H1 (cell line): ENCODE measurements at regions not wholly inside any gene's neighbourhood (a gene's known extent, or its start where the extent isn't known, plus 50 kb on each side); places are given as distances from the start of the nearest gene placed in this dataset.

ENCODE experiments used
- CTCF ChIA-PET: fragments of 300-600 bp; sonication (Branson Sonifier 250); formaldehyde crosslinking; loops from one replicate; lab custom pipeline; 2021; ENCODE audit not compliant: partially characterized antibody; lab: Charles Lee
- POLR2A ChIA-PET: fragments of 300-600 bp; sonication (Branson Sonifier 250); formaldehyde crosslinking; loops from one replicate; lab custom pipeline; 2021; ENCODE audit warnings: inconsistent platforms; ENCODE audit not compliant: partially characterized antibody; lab: Charles Lee
- DNase-seq, 2 experiments: peaks; one replicate each; pipeline versions ENCODE4 v3.0.0 to v3.0.0-alpha.2; 2010 to 2022; ENCODE audit warnings: low spot score in 2 of 2, low read depth in 1 of 2, mixed read lengths in 1 of 2
- FAIRE-seq: peaks from 2 replicates; lab custom pipeline; 2011; peaks lifted over from hg19 to GRCh38; lab: Jason Lieb, UNC
- H2AFZ ChIP-seq: 2 replicates; pipeline ENCODE4 v1.8.1; 2012; ENCODE audit warnings: low read length, inconsistent platforms
- H2AK5ac ChIP-seq: 2 replicates; pipeline ENCODE4 v1.6.1; 2013; ENCODE audit warnings: low read depth, low read length
- H2BK120ac ChIP-seq: replicated peaks from 2 replicates; pipeline ENCODE3; 2013; ENCODE audit warnings: low read depth, low read length, inconsistent platforms
- H2BK12ac ChIP-seq: 2 replicates; pipeline ENCODE4 v1.6.1; 2013; ENCODE audit warnings: low read depth, low read length
- H2BK15ac ChIP-seq: 2 replicates; pipeline ENCODE4 v1.6.1; 2013; ENCODE audit warnings: low read length
- H2BK20ac ChIP-seq: 2 replicates; pipeline ENCODE4 v1.6.1; 2013; ENCODE audit warnings: low read length
- H2BK5ac ChIP-seq: 2 replicates; pipeline ENCODE4 v1.6.1; 2013; ENCODE audit warnings: low read depth, low read length
- H3K14ac ChIP-seq: 2 replicates; pipeline ENCODE4 v1.6.1; 2013; ENCODE audit warnings: inconsistent platforms; ENCODE audit not compliant: insufficient read length
- H3K18ac ChIP-seq: 2 replicates; pipeline ENCODE4 v1.6.1; 2013; ENCODE audit warnings: low read length; ENCODE audit errors: extremely low read depth
- H3K23ac ChIP-seq: 2 replicates; pipeline ENCODE4 v1.6.1; 2013; ENCODE audit warnings: inconsistent platforms; ENCODE audit not compliant: insufficient read length
- H3K23me2 ChIP-seq: 2 replicates; pipeline ENCODE4 v1.6.1; 2013; ENCODE audit warnings: low read depth, low read length
- H3K27ac ChIP-seq: 2 replicates; pipeline ENCODE4 v1.6.1; 2011; ENCODE audit warnings: low read depth, low read length, inconsistent platforms
- H3K27me3 ChIP-seq, 4 experiments: replicated peaks in 1 of 4; 1 replicate in 1 of 4; 2 replicates in 3 of 4; pipeline versions ENCODE4 v1.6.1 to v1.8.1; 2011 to 2013; ENCODE audit warnings: low read length in 3 of 4, mild to moderate bottlenecking in 3 of 4, inconsistent platforms in 2 of 4, mixed read lengths in 2 of 4, moderate library complexity in 1 of 4; ENCODE audit not compliant: control insufficient read depth in 3 of 4, insufficient read depth in 3 of 4; ENCODE audit errors: extremely low read depth in 1 of 4
- H3K36me3 ChIP-seq, 4 experiments: 2 replicates each; pipeline versions ENCODE4 v1.6.1 to v1.8.1; 2011 to 2013; ENCODE audit warnings: mild to moderate bottlenecking in 4 of 4, low read length in 3 of 4, moderate library complexity in 2 of 4, control low read depth in 1 of 4, inconsistent platforms in 1 of 4; ENCODE audit not compliant: insufficient read depth in 4 of 4, control insufficient read depth in 2 of 4
- H3K4ac ChIP-seq: replicated peaks from 2 replicates; pipeline ENCODE3; 2013; ENCODE audit warnings: low read length, low read depth, mixed read lengths, inconsistent platforms; ENCODE audit not compliant: insufficient read length
- H3K4me1 ChIP-seq, 4 experiments: replicated peaks in 1 of 4; 1 replicate in 1 of 4; 2 replicates in 3 of 4; pipeline versions ENCODE4 v1.6.1 to v1.8.1; 2011 to 2013; ENCODE audit warnings: low read length in 3 of 4, inconsistent platforms in 2 of 4, mixed read lengths in 1 of 4; ENCODE audit not compliant: insufficient read depth in 4 of 4, control insufficient read depth in 3 of 4
- H3K4me2 ChIP-seq, 2 experiments: 2 replicates each; pipeline versions ENCODE4 v1.6.1 to v1.8.1; 2011 to 2013; ENCODE audit warnings: low read depth in 2 of 2, low read length in 2 of 2, control low read depth in 1 of 2, inconsistent platforms in 1 of 2, mild to moderate bottlenecking in 1 of 2; ENCODE audit not compliant: insufficient read depth in 1 of 2
- H3K4me3 ChIP-seq, 4 experiments: fragments of 200-600, 300-600 bp in 1 of 4; sonication (generic), shearing (Covaris generic), sonication (Bioruptor Twin) in 1 of 4; 2 replicates each; pipeline versions ENCODE4 v1.5.1 to v1.8.1; 2011 to 2016; ENCODE audit warnings: low read length in 4 of 4, low read depth in 3 of 4, control low read depth in 2 of 4, inconsistent platforms in 2 of 4, mild to moderate bottlenecking in 2 of 4, mixed read lengths in 1 of 4, moderate library complexity in 1 of 4; ENCODE audit not compliant: insufficient read depth in 2 of 4; ENCODE audit errors: extremely low read depth in 1 of 4
- H3K56ac ChIP-seq: replicated peaks from 2 replicates; pipeline ENCODE3; 2013; ENCODE audit warnings: low read depth, mild to moderate bottlenecking, mixed read lengths, low read length, inconsistent platforms; ENCODE audit not compliant: insufficient read length
- H3K79me1 ChIP-seq: 2 replicates; pipeline ENCODE4 v1.6.1; 2013; ENCODE audit warnings: low read depth, low read length, control low read depth
- H3K79me2 ChIP-seq, 2 experiments: 2 replicates each; pipeline versions ENCODE4 v1.6.1 to v1.8.1; 2012 to 2013; ENCODE audit warnings: low read length in 2 of 2, mild to moderate bottlenecking in 2 of 2, inconsistent platforms in 1 of 2; ENCODE audit not compliant: insufficient read depth in 2 of 2, control insufficient read depth in 1 of 2
- H3K9ac ChIP-seq, 4 experiments: replicated peaks in 1 of 4; 1 replicate in 1 of 4; 2 replicates in 3 of 4; pipeline versions ENCODE4 v1.6.1 to v1.8.1; 2011 to 2013; ENCODE audit warnings: low read depth in 3 of 4, low read length in 3 of 4, control low read depth in 2 of 4, mild to moderate bottlenecking in 2 of 4, moderate library complexity in 2 of 4, inconsistent platforms in 1 of 4; ENCODE audit errors: extremely low read depth in 1 of 4
- H3K9me3 ChIP-seq, 2 experiments: 2 replicates each; pipeline versions ENCODE4 v1.6.1 to v1.8.1; 2012 to 2013; ENCODE audit warnings: mild to moderate bottlenecking in 2 of 2, moderate library complexity in 2 of 2, control low read depth in 1 of 2, inconsistent platforms in 1 of 2, low read depth in 1 of 2, low read length in 1 of 2, mixed read lengths in 1 of 2; ENCODE audit not compliant: insufficient read depth in 2 of 2
- H4K20me1 ChIP-seq, 2 experiments: replicated peaks in 1 of 2; 2 replicates each; pipeline versions ENCODE3 to v1.8.1; 2011 to 2013; ENCODE audit warnings: inconsistent platforms in 2 of 2, low read length in 2 of 2, mild to moderate bottlenecking in 1 of 2; ENCODE audit not compliant: insufficient read depth in 2 of 2, control insufficient read depth in 1 of 2
- H4K5ac ChIP-seq: 2 replicates; pipeline ENCODE4 v1.6.1; 2013; ENCODE audit warnings: low read length, low read depth, mixed read lengths, inconsistent platforms; ENCODE audit not compliant: insufficient read length
- H4K8ac ChIP-seq: 2 replicates; pipeline ENCODE4 v1.8.0; 2013; ENCODE audit warnings: mild to moderate bottlenecking, moderate library complexity, low read length, inconsistent platforms; ENCODE audit not compliant: insufficient read depth; ENCODE audit errors: extremely low read depth
- H4K91ac ChIP-seq: replicated peaks from 2 replicates; pipeline ENCODE3; 2013; ENCODE audit warnings: low read length, mixed read lengths, inconsistent platforms; ENCODE audit not compliant: insufficient read length
- BCL11A ChIP-seq, 2 experiments: IDR thresholded peaks; one replicate each; pipeline ENCODE4 v1.6.1; 2011; ENCODE audit warnings: low read depth in 2 of 2, low read length in 2 of 2, mild to moderate bottlenecking in 2 of 2
- CBX8 ChIP-seq: fragments of 300-800, 300-1000 bp; sonication (generic); IDR thresholded peaks from 2 replicates; pipeline ENCODE4 v1.7.1; 2016; ENCODE audit warnings: low read depth, low read length, borderline replicate concordance
- HDAC2 ChIP-seq, 2 experiments: fragments of 300-600 bp in 1 of 2; sonication (generic) in 1 of 2; IDR thresholded peaks; 2 replicates each; pipeline ENCODE4 v1.6.1; 2011 to 2012; ENCODE audit warnings: low read depth in 2 of 2, low read length in 2 of 2, mild to moderate bottlenecking in 2 of 2, moderate library complexity in 2 of 2, borderline replicate concordance in 1 of 2, inconsistent platforms in 1 of 2
- JUN ChIP-seq: IDR thresholded peaks from 2 replicates; pipeline ENCODE4 v1.6.1; 2011; ENCODE audit warnings: low read depth, mild to moderate bottlenecking, improper control_type of control experiment, low read length
- JUND ChIP-seq: IDR thresholded peaks from 2 replicates; pipeline ENCODE4 v1.6.1; 2011; ENCODE audit warnings: mild to moderate bottlenecking, improper control_type of control experiment, low read length
- KDM1A ChIP-seq: fragments of 200-600, 300-600 bp; sonication (generic); IDR thresholded peaks from 2 replicates; pipeline ENCODE4 v1.7.1; 2016; ENCODE audit warnings: mild to moderate bottlenecking, low read length, borderline replicate concordance
- RAD21 ChIP-seq, 2 experiments: IDR thresholded peaks in 1 of 2; conservative IDR thresholded peaks in 1 of 2; 2 replicates each; pipeline ENCODE4 v1.6.1; 2011; ENCODE audit warnings: low read depth in 2 of 2, low read length in 2 of 2, improper control_type of control experiment in 1 of 2, inconsistent platforms in 1 of 2, mild to moderate bottlenecking in 1 of 2, moderate library complexity in 1 of 2
- ZNF274 ChIP-seq: IDR thresholded peaks from 2 replicates; pipeline ENCODE4 v1.7.0; 2012; ENCODE audit warnings: low read length, borderline replicate concordance; ENCODE audit errors: extremely low read depth
- WGBS, 2 experiments: shearing (Covaris generic) in 1 of 2; methylation state at CpG; one replicate each; pipeline versions ENCODE4 v1.1.6 to v1.1.7; 2013 to 2015; ENCODE audit warnings: low lambda C conversion rate in 2 of 2, mixed read lengths in 2 of 2, inconsistent platforms in 1 of 2, low coverage in 1 of 2, missing lambda C conversion rate in 1 of 2; ENCODE audit not compliant: insufficient replicate concordance in 2 of 2, insufficient coverage in 1 of 2, insufficient read length in 1 of 2; ENCODE audit errors: extremely low coverage in 1 of 2, missing lambda C conversion rate in 1 of 2; 5-methylcytosine and 5-hydroxymethylcytosine counted together
- TF ChIP-seq, protein P1 (sequence below): IDR thresholded peaks from 2 replicates; pipeline ENCODE4 v1.6.1; 2012; ENCODE audit warnings: low read length, inconsistent platforms

DNA sequence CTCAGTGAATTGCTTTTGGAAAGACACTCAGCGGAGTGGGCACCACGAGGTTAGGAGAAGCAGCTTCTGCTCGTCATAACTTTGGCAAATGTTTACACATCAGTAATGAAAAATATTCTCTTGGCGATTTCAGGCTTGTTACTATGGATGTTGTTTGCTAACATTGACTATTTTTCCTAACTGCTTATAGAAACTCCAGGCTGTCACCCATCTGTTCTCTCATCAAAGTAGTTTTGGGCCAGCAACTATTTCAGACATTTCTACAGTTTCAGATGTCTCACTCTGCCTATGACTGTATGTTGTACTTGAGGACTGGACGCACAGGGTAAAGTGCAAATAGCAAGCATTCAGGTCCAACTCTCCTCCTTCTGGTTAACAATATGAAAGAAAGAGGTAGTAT lies 346.7 kb downstream of the TRIML1 start:
- Histone ChIP-seq H2AK5ac (no peak overlapping the region), H3K4me3 (no peak overlapping the region), H2BK12ac (no peak overlapping the region), H3K4me1 (no peaks in the 10 kb centered on the region), H2BK5ac (no peak overlapping the region), H3K56ac (no peak overlapping the region), H2BK15ac (no peak overlapping the region), H3K9me3 (no peaks in the 10 kb centered on the region), H3K79me1 (no peaks in the 10 kb centered on the region), H3K27me3 (peaks cover 0 to 1% (median 0%) of the 10 kb centered on the region in 4 experiments; a peak in 1 of 7 replicates), H3K14ac (no peak overlapping the region), H3K4me2 (no peak overlapping the region), H3K23ac (no peak overlapping the region), H2BK20ac (no peak overlapping the region), H3K36me3 (peaks cover 0 to 5% (median 0%) of the 10 kb centered on the region in 4 experiments; a peak in 1 of 8 replicates), H2AFZ (no peak overlapping the region), H4K91ac (no peak overlapping the region), H4K8ac (no peak overlapping the region), H4K5ac (no peak overlapping the region), H3K79me2 (no peaks in the 10 kb centered on the region), H3K4ac (no peak overlapping the region), H3K27ac (no peak overlapping the region), H2BK120ac (no peak overlapping the region), H3K23me2 (no peaks in the 10 kb centered on the region), H3K18ac (no peak overlapping the region), H3K9ac (no peak overlapping the region), H4K20me1 (no peaks in the 10 kb centered on the region)
- DNase-seq (no peak), FAIRE-seq (no peak)
- ChIA-PET POLR2A (no interaction called here), CTCF (interaction anchor here (1.0 kb wide), 1 partner anchor 26 kb away, joined by 3 read pairs; no protein-coding TSS in a partner anchor)
- TF ChIP-seq ZNF274 (no peak), RAD21 (IDR thresholded peaks at IDR 0.05 in 1 of 2, conservative IDR thresholded peaks at IDR 0.05 in 1 of 2; ENCODE audit: low read depth in 2 of 2, low read length in 2 of 2) (no peak), JUND (no peak), CBX8 (no peak), HDAC2 (IDR thresholded peaks at IDR 0.05; ENCODE audit: borderline replicate concordance in 1 of 2, low read depth in 2 of 2, low read length in 2 of 2) (no peak), BCL11A (IDR thresholded peaks at IDR 0.05; ENCODE audit: low read depth in 2 of 2, low read length in 2 of 2) (no peak), JUN (no peak), KDM1A (no peak)
- TF ChIP-seq, protein P1, sequence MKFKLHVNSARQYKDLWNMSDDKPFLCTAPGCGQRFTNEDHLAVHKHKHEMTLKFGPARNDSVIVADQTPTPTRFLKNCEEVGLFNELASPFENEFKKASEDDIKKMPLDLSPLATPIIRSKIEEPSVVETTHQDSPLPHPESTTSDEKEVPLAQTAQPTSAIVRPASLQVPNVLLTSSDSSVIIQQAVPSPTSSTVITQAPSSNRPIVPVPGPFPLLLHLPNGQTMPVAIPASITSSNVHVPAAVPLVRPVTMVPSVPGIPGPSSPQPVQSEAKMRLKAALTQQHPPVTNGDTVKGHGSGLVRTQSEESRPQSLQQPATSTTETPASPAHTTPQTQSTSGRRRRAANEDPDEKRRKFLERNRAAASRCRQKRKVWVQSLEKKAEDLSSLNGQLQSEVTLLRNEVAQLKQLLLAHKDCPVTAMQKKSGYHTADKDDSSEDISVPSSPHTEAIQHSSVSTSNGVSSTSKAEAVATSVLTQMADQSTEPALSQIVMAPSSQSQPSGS, result no peak
- 96% methylated on average over 5 of the region's 5 CpGs; no CpG with 5 or more reads in 1 of the 2 experiments for WGBS, 2 experiments
